IPS DF 6.9 (cell line): ENCODE measurements at regions not wholly inside any gene's neighbourhood (a gene's known extent, or its start where the extent isn't known, plus 50 kb on each side); places are given as distances from the start of the nearest gene placed in this dataset.

Experiments
- DNase-seq: peaks from one replicate; pipeline ENCODE4 v3.0.0-alpha.2; 2013; ENCODE audit warnings: low read depth, low spot score
- H3K27ac ChIP-seq: one replicate; pipeline ENCODE4 v1.5.1; 2013; ENCODE audit warnings: low read length, control low read depth
- H3K27me3 ChIP-seq: 2 replicates; pipeline ENCODE4 v1.6.1; 2013; ENCODE audit warnings: mild to moderate bottlenecking, low read length; ENCODE audit not compliant: control insufficient read depth, insufficient read depth
- H3K36me3 ChIP-seq: 2 replicates; pipeline ENCODE4 v1.6.1; 2013; ENCODE audit warnings: low read length; ENCODE audit not compliant: control insufficient read depth, insufficient read depth
- H3K4me1 ChIP-seq: 2 replicates; pipeline ENCODE4 v1.6.1; 2013; ENCODE audit warnings: low read length; ENCODE audit not compliant: control insufficient read depth, insufficient read depth
- H3K4me3 ChIP-seq: 2 replicates; pipeline ENCODE4 v1.5.1; 2013; ENCODE audit warnings: mild to moderate bottlenecking, low read length
- H3K9me3 ChIP-seq: 2 replicates; pipeline ENCODE4 v1.6.1; 2013; ENCODE audit warnings: low read length, inconsistent platforms; ENCODE audit not compliant: control insufficient read depth, insufficient read depth
- WGBS: extraction: QIAGEN DNeasy Blood & Tissue Kit; methylation state at CpG from one replicate; pipeline ENCODE4 v1.1.7; 2013; ENCODE audit warnings: mixed read lengths, missing lambda C conversion rate; ENCODE audit not compliant: insufficient read length, insufficient coverage; 5-methylcytosine and 5-hydroxymethylcytosine counted together

GRCh38 chr2:226063704-226064440 is 664.4 kb downstream of the NYAP2 start:
- Histone ChIP-seq H3K36me3 (no peaks in the 10 kb centered on the region), H3K27ac (no peak overlapping the region), H3K9me3 (no peaks in the 10 kb centered on the region), H3K4me1 (no peaks in the 10 kb centered on the region), H3K4me3 (no peak overlapping the region), H3K27me3 (no peaks in the 10 kb centered on the region)
- no peak for DNase-seq
- WGBS: no CpG with 5 or more reads among the region's 4 CpGs

- Histone ChIP-seq H3K4me1 (no peaks in the 10 kb centered on the region), H3K9me3 (no peaks in the 10 kb centered on the region), H3K36me3 (no peaks in the 10 kb centered on the region), H3K4me3 (no peak overlapping the region), H3K27me3 (no peaks in the 10 kb centered on the region), H3K27ac (no peak overlapping the region)
- no peak for DNase-seq
- no CpG with 5 or more reads among the region's 3 CpGs for WGBS
These were observed 660.6 kb downstream of the NYAP2 start for GRCh38 chr2:226059961-226060627.

DNA sequence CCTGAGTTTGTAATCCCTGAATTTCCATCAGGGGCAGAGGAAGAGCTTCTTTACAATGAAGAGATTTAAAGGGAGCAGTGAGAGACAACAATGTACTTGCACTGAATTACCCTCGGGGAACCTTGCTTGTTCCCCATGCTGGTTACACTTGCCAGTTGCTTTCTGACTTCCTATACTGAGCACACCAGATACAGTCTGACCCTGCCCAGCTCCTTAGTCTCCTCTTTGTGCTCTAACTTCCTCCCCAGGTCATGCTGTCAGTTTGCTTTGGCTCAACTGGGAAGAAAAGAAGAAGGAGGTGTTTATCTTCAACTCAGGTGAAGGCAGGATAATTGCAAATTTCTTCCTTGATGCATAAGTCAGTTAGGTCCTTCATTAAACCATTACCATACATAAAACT is 658.4 kb downstream of the NYAP2 start:
- no peak for DNase-seq
- H3K4me1 ChIP-seq: no peaks in the 10 kb centered on the region

GRCh38 chr2:226057365-226057764 is 657.9 kb downstream of the NYAP2 start:
- H3K27ac ChIP-seq: no peak overlapping the region
- no peaks in the 10 kb centered on the region for H3K4me1 ChIP-seq
- no peak overlapping the region for H3K4me3 ChIP-seq
- WGBS: no CpG with 5 or more reads among the region's 1 CpG
- H3K36me3 ChIP-seq: no peaks in the 10 kb centered on the region
- H3K9me3 ChIP-seq: no peaks in the 10 kb centered on the region
- no peak for DNase-seq
- no peaks in the 10 kb centered on the region for H3K27me3 ChIP-seq

More for the DNA sequence above, 658.4 kb downstream of the NYAP2 start:
- no peaks in the 10 kb centered on the region for H3K27me3 ChIP-seq
- no peak overlapping the region for H3K4me3 ChIP-seq
- no peak overlapping the region for H3K27ac ChIP-seq
- WGBS: no CpG with 5 or more reads among the region's 1 CpG
- no peaks in the 10 kb centered on the region for H3K36me3 ChIP-seq
- H3K9me3 ChIP-seq: no peaks in the 10 kb centered on the region

DNA sequence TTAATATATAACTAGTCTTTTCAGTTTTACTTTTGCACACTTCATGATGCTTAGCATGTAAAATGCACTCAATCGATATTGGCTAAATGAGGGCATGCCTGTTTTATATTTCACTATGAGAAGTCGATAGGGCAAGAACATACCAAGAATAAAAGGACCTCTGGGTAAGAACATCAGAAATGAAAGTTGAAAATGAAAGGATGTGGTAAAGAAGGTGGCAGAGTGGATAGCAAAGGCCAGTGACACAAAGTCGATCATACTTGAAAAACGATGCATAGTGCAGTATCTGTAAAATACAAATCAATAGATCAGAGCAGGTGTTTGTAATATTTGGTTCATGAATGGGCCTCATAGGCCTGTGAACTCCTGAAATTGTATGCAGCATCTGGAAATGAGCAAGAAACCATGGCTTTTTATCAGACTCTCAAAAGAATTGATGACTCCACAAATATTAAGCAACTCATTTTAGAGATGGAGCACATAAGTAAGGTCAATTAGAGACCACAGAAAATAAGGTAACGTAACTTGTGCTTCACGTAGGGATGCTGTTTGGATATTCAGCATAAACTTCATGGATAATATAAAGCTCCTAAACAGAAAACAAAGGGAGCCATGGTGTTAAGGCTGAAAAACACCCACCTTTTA is 653.4 kb downstream of the NYAP2 start:
- H3K9me3 ChIP-seq: no peaks in the 10 kb centered on the region
- WGBS: no CpG with 5 or more reads among the region's 6 CpGs
- no peaks in the 10 kb centered on the region for H3K36me3 ChIP-seq
- H3K27me3 ChIP-seq: no peaks in the 10 kb centered on the region
- H3K27ac ChIP-seq: no peak overlapping the region
- no peak overlapping the region for H3K4me3 ChIP-seq
- H3K4me1 ChIP-seq: no peaks in the 10 kb centered on the region
- DNase-seq: no peak

DNA sequence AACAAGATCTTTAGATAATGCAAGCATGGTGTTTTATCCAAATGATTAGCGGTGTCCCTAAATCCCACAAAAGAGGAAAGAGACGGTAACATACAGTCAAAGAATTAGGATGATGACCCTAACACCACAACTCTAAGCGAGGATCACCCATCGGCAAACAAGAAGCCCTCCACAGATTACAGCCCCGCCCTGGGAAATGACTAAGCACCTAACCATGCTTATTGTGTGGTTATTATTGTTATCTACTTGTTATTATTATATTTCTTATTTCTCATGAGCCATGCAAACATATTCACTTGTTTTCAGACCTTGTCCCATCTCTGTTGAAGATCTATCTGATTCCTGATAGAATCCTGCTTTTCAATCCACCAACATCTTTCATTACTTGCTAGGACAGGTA is 651.3 kb downstream of the NYAP2 start:
- Histone ChIP-seq H3K27ac (no peak overlapping the region), H3K4me1 (no peaks in the 10 kb centered on the region), H3K9me3 (no peaks in the 10 kb centered on the region), H3K4me3 (no peak overlapping the region), H3K36me3 (no peaks in the 10 kb centered on the region), H3K27me3 (no peaks in the 10 kb centered on the region)
- WGBS: no CpG with 5 or more reads among the region's 5 CpGs
- DNase-seq: no peak

DNA sequence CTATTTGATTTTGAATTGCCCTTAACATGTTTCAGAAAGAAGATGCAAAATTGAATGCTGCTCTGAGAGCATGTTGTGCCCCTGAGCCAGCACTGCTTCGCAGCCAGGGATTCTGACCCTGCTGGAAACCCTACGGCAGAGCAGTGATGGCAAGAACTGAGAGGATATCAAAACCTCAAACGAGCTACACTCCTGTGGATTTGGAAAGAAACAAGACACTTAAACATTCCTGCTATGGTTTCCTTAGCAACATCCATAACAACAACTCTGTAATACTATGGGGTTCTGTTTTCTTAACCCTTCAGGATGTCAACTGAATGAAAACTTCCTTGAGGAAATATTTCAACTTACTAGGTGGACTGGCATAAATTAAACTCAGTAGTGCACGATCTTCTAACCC is 649.1 kb downstream of the NYAP2 start:
- DNase-seq: no peak
- no peaks in the 10 kb centered on the region for H3K36me3 ChIP-seq
- no peaks in the 10 kb centered on the region for H3K9me3 ChIP-seq
- no peak overlapping the region for H3K27ac ChIP-seq
- no peak overlapping the region for H3K4me3 ChIP-seq
- no peaks in the 10 kb centered on the region for H3K27me3 ChIP-seq
- no CpG with 5 or more reads among the region's 4 CpGs for WGBS
- H3K4me1 ChIP-seq: no peaks in the 10 kb centered on the region

DNA sequence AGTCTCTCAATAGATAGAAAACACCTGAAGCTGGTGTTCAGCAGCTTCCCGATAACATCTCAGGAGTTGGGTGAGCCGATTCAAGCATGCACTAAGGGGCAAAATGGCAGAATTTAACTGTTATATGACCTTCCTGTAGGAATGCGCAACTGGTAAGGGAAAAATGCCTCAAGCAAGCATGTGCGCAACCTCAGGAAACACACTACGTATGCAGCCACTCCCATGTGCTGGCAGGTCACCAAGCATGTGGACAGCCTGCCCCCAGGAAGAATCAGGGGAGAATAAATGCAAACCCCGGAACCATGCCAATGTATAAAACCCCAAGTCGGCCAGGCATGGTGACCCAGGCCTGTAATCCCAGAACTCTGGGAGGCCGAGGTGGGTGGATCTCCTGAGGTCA is 645.6 kb downstream of the NYAP2 start:
- Histone ChIP-seq H3K4me3 (no peak overlapping the region), H3K36me3 (no peaks in the 10 kb centered on the region), H3K9me3 (no peaks in the 10 kb centered on the region), H3K4me1 (no peaks in the 10 kb centered on the region), H3K27me3 (no peaks in the 10 kb centered on the region), H3K27ac (no peak overlapping the region)
- DNase-seq: no peak
- WGBS: no CpG with 5 or more reads among the region's 8 CpGs

DNA sequence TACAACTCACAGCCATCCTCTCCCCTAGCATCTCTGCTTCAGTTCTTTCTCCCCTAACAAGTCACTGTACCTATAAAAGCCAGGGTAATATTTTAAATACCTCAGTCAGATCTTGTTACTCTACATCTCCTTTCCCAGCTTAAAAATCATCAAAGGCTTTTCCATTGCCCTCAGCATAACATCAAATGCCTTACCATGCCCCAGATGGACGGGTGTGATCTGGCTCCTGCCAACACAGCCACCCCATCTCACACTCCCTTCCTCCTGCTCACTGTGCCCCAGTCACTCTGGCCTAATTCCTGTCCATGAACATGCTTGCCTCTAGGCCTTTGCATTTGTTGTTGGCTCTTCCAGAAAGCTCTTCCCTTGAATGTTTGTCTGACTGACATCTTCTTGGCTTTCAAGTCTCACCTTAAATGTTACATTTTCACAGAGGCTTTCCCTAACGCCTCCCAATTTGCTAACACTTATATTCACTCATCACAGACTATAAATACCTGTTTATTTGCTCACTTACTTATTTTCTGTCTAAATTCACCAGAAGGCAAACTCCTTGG is 640.9 kb downstream of the NYAP2 start:
- DNase-seq: no peak
- Histone ChIP-seq H3K4me1 (no peaks in the 10 kb centered on the region), H3K4me3 (no peak overlapping the region), H3K27me3 (no peaks in the 10 kb centered on the region), H3K36me3 (no peaks in the 10 kb centered on the region), H3K27ac (no peak overlapping the region), H3K9me3 (no peaks in the 10 kb centered on the region)
- no CpG with 5 or more reads among the region's 2 CpGs for WGBS

DNA sequence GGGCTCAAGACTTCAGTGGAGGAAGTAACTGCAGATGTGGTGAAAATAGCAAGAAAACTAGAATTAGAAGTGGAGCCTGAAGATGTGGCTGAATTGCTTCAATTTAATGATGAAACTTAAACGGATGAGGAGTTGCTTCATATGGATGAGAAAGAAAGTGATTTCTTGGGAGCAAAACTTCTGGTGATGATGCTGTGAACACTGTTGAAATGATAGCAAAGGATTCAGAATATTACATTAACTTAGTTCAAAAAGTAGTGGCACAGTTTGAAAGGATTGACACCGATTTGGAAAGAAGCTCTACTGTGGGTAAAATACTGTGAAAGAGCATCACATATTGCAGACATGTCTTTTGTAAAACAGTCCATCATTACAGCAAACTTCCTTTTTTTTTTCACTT is 638.0 kb downstream of the NYAP2 start:
- H3K4me1 ChIP-seq: no peaks in the 10 kb centered on the region
- no peaks in the 10 kb centered on the region for H3K36me3 ChIP-seq
- no peak for DNase-seq
- no peaks in the 10 kb centered on the region for H3K27me3 ChIP-seq
- no CpG with 5 or more reads among the region's 2 CpGs for WGBS
- H3K9me3 ChIP-seq: no peaks in the 10 kb centered on the region
- no peak overlapping the region for H3K4me3 ChIP-seq
- H3K27ac ChIP-seq: no peak overlapping the region
